ENCODE measurements at regions not wholly inside any gene's neighbourhood (a gene's known extent, or its start where the extent isn't known, plus 50 kb on each side); places are given as distances from the start of the nearest gene placed in this dataset.

GRCh38 chr3:187843654-187844053, 98.4 kb upstream of the BCL6 start:
- TF ChIP-seq POLR2AphosphoS5 (IDR thresholded peaks at IDR 0.05; ENCODE audit: low read depth, low read length) (no peak), TAF1 (IDR thresholded peaks at IDR 0.05; ENCODE audit: borderline replicate concordance, low read depth, low read length) (no peak), POLR2A (IDR thresholded peaks at IDR 0.05; ENCODE audit: low read depth, low read length) (no peak)
